GM23338 (cell line): ENCODE measurements at regions not wholly inside any gene's neighbourhood (a gene's known extent, or its start where the extent isn't known, plus 50 kb on each side); places are given as distances from the start of the nearest gene placed in this dataset.

Source experiments
- ATAC-seq: fragments of 200-7000 bp; cut with Tn5 transposase; 3 replicates; pipeline ENCODE4 v1.9.1; 2020
- DNase-seq: peaks from one replicate; pipeline ENCODE4 v3.0.0-alpha.2; 2015; ENCODE audit warnings: low spot score
- H2AFZ ChIP-seq: fragments of 200-600 bp; sonication (generic); 2 replicates; pipeline ENCODE4 v1.8.0; 2016; ENCODE audit warnings: antibody characterized with exemption, mild to moderate bottlenecking, moderate library complexity
- H3F3A ChIP-seq: fragments of 200-600 bp; sonication (generic); replicated peaks from 2 replicates; pipeline ENCODE4 v1.8.0; 2017; ENCODE audit warnings: antibody characterized with exemption, mixed run types, low read depth
- H3K27ac ChIP-seq: fragments of 200-600 bp; sonication (generic); 2 replicates; pipeline ENCODE4 v1.6.1; 2016; ENCODE audit warnings: low read depth
- H3K27me3 ChIP-seq: fragments of 200-600 bp; sonication (generic); 2 replicates; pipeline ENCODE4 v1.8.0; 2016; ENCODE audit warnings: mild to moderate bottlenecking, mixed run types, moderate library complexity; ENCODE audit not compliant: insufficient read depth
- H3K36me3 ChIP-seq: fragments of 200-600 bp; sonication (generic); 2 replicates; pipeline ENCODE4 v1.8.0; 2016; ENCODE audit warnings: mild to moderate bottlenecking; ENCODE audit not compliant: insufficient read depth
- H3K4me1 ChIP-seq: fragments of 200-600 bp; sonication (generic); 2 replicates; pipeline ENCODE4 v1.8.0; 2016; ENCODE audit warnings: mild to moderate bottlenecking, moderate library complexity; ENCODE audit not compliant: insufficient read depth
- H3K4me2 ChIP-seq: fragments of 200-600 bp; sonication (generic); 2 replicates; pipeline ENCODE4 v1.7.1; 2017; ENCODE audit warnings: mixed run types
- H3K4me3 ChIP-seq: fragments of 200-600 bp; sonication (generic); 2 replicates; pipeline ENCODE4 v1.6.1; 2016; ENCODE audit warnings: mixed run types
- H3K79me2 ChIP-seq: fragments of 200-600 bp; sonication (generic); replicated peaks from 2 replicates; pipeline ENCODE4 v1.8.0; 2017; ENCODE audit warnings: mild to moderate bottlenecking; ENCODE audit not compliant: insufficient read depth
- H3K9me2 ChIP-seq: fragments of 200-600 bp; sonication (generic); 2 replicates; pipeline ENCODE4 v1.8.0; 2017; ENCODE audit not compliant: insufficient read depth
- H4K20me1 ChIP-seq: fragments of 200-600 bp; sonication (generic); replicated peaks from 2 replicates; pipeline ENCODE4 v1.8.0; 2017; ENCODE audit warnings: mild to moderate bottlenecking; ENCODE audit not compliant: insufficient read depth
- H3K27ac Mint-ChIP-seq: 2 replicates; pipeline ENCODE4 v1.8.0; 2020; ENCODE audit warnings: inconsistent platforms, mild to moderate bottlenecking, moderate library complexity, mixed read lengths
- H3K27me3 Mint-ChIP-seq: 3 replicates; pipeline ENCODE4 v1.8.0; 2022; ENCODE audit warnings: low read depth, mild to moderate bottlenecking, moderate library complexity, mixed read lengths, inconsistent platforms; ENCODE audit not compliant: insufficient read depth, poor library complexity
- H3K36me3 Mint-ChIP-seq: 3 replicates; pipeline ENCODE4 v1.8.0; 2021; ENCODE audit warnings: low read depth, mild to moderate bottlenecking, inconsistent platforms, moderate library complexity, mixed read lengths
- H3K4me1 Mint-ChIP-seq: 3 replicates; pipeline ENCODE4 v1.8.0; 2020; ENCODE audit warnings: mild to moderate bottlenecking, inconsistent platforms, mixed read lengths
- H3K4me3 Mint-ChIP-seq: 3 replicates; pipeline ENCODE4 v1.8.0; 2021; ENCODE audit warnings: moderate library complexity, mild to moderate bottlenecking, inconsistent platforms, mixed read lengths
- H3K9me3 Mint-ChIP-seq: 3 replicates; pipeline ENCODE4 v1.8.0; 2020; ENCODE audit warnings: moderate library complexity, mild to moderate bottlenecking, inconsistent platforms, mixed read lengths
- CREB1 ChIP-seq: fragments of 250-450 bp; sonication (Bioruptor Pico); IDR thresholded peaks from 2 replicates; pipeline ENCODE4 v1.5.0; 2020; ENCODE audit warnings: low read depth, mild to moderate bottlenecking, moderate library complexity
- ETS1 ChIP-seq: IDR thresholded peaks from 2 replicates; pipeline ENCODE4 v1.6.1; 2016; ENCODE audit warnings: antibody characterized with exemption
- EZH2 ChIP-seq: fragments of 200-600 bp; sonication (generic); IDR thresholded peaks from one replicate; pipeline ENCODE4 v1.8.0; 2017; ENCODE audit warnings: antibody characterized with exemption, mild to moderate bottlenecking, low read depth; ENCODE audit not compliant: unreplicated experiment
- JUNB ChIP-seq: IDR thresholded peaks from one replicate; pipeline ENCODE4 v1.6.1; 2016; ENCODE audit warnings: antibody characterized with exemption; ENCODE audit not compliant: unreplicated experiment
- ZNF114 ChIP-seq: fragments of 250-450 bp; sonication (Bioruptor Pico); IDR thresholded peaks from 2 replicates; pipeline ENCODE4 v1.5.0; 2020; ENCODE audit warnings: mild to moderate bottlenecking, moderate library complexity
- TF ChIP-seq, protein P1 (sequence below): IDR thresholded peaks from one replicate; pipeline ENCODE4 v1.6.1; 2018; ENCODE audit warnings: antibody characterized with exemption; ENCODE audit not compliant: unreplicated experiment
- TF ChIP-seq, protein P2 (sequence below): fragments of 250-450 bp; sonication (Bioruptor Pico); IDR thresholded peaks from 2 replicates; pipeline ENCODE4 v1.5.0; 2020; ENCODE audit warnings: mild to moderate bottlenecking, moderate library complexity

DNA sequence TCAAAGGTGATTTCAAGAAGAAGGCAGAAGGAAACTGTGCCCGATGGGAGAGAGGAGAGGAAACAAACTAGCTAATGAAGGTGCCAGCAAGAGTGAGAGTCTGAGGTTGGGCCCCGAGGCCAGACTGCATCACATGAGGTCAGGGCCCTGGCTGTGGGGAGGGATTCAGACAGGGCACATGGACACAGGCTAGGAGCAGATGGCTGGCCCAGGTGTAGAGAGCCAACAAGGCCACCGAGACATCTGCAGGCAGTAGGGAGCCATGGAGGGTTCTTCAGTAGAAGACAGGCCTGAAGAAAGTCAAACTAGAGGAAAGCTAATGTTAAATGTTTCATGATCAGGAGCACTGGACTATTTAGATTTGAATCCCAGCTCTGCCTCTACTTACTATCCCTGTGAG, 755.0 kb upstream of the RAB6C start:
- Histone ChIP-seq H4K20me1 (no peaks in the 10 kb centered on the region), H3K79me2 (no peaks in the 10 kb centered on the region), H3K36me3 (no peaks in the 10 kb centered on the region), H3K9me2 (0 out of 2 replicates have a peak, but pooled peaks cover 3% of the 10 kb centered on the region), H2AFZ (no peak overlapping the region), H3K27me3 (no peaks in the 10 kb centered on the region), H3F3A (no peaks in the 10 kb centered on the region), H3K4me1 (no peaks in the 10 kb centered on the region), H3K27ac (no peak overlapping the region), H3K4me2 (no peak overlapping the region), H3K4me3 (no peak overlapping the region)
- Mint-ChIP-seq H3K36me3 (no peaks in the 10 kb centered on the region), H3K27ac (no peak overlapping the region), H3K4me1 (no peaks in the 10 kb centered on the region), H3K9me3 (no peaks in the 10 kb centered on the region), H3K4me3 (no peak overlapping the region), H3K27me3 (no peaks in the 10 kb centered on the region)
- TF ChIP-seq ZNF114 (no peak), CREB1 (CRISPR knock-in tag) (no peak), ETS1 (no peak), JUNB (no peak), EZH2 (no peak)
- TF ChIP-seq, protein P1, sequence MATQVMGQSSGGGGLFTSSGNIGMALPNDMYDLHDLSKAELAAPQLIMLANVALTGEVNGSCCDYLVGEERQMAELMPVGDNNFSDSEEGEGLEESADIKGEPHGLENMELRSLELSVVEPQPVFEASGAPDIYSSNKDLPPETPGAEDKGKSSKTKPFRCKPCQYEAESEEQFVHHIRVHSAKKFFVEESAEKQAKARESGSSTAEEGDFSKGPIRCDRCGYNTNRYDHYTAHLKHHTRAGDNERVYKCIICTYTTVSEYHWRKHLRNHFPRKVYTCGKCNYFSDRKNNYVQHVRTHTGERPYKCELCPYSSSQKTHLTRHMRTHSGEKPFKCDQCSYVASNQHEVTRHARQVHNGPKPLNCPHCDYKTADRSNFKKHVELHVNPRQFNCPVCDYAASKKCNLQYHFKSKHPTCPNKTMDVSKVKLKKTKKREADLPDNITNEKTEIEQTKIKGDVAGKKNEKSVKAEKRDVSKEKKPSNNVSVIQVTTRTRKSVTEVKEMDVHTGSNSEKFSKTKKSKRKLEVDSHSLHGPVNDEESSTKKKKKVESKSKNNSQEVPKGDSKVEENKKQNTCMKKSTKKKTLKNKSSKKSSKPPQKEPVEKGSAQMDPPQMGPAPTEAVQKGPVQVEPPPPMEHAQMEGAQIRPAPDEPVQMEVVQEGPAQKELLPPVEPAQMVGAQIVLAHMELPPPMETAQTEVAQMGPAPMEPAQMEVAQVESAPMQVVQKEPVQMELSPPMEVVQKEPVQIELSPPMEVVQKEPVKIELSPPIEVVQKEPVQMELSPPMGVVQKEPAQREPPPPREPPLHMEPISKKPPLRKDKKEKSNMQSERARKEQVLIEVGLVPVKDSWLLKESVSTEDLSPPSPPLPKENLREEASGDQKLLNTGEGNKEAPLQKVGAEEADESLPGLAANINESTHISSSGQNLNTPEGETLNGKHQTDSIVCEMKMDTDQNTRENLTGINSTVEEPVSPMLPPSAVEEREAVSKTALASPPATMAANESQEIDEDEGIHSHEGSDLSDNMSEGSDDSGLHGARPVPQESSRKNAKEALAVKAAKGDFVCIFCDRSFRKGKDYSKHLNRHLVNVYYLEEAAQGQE = no peak
- TF ChIP-seq, protein P2, sequence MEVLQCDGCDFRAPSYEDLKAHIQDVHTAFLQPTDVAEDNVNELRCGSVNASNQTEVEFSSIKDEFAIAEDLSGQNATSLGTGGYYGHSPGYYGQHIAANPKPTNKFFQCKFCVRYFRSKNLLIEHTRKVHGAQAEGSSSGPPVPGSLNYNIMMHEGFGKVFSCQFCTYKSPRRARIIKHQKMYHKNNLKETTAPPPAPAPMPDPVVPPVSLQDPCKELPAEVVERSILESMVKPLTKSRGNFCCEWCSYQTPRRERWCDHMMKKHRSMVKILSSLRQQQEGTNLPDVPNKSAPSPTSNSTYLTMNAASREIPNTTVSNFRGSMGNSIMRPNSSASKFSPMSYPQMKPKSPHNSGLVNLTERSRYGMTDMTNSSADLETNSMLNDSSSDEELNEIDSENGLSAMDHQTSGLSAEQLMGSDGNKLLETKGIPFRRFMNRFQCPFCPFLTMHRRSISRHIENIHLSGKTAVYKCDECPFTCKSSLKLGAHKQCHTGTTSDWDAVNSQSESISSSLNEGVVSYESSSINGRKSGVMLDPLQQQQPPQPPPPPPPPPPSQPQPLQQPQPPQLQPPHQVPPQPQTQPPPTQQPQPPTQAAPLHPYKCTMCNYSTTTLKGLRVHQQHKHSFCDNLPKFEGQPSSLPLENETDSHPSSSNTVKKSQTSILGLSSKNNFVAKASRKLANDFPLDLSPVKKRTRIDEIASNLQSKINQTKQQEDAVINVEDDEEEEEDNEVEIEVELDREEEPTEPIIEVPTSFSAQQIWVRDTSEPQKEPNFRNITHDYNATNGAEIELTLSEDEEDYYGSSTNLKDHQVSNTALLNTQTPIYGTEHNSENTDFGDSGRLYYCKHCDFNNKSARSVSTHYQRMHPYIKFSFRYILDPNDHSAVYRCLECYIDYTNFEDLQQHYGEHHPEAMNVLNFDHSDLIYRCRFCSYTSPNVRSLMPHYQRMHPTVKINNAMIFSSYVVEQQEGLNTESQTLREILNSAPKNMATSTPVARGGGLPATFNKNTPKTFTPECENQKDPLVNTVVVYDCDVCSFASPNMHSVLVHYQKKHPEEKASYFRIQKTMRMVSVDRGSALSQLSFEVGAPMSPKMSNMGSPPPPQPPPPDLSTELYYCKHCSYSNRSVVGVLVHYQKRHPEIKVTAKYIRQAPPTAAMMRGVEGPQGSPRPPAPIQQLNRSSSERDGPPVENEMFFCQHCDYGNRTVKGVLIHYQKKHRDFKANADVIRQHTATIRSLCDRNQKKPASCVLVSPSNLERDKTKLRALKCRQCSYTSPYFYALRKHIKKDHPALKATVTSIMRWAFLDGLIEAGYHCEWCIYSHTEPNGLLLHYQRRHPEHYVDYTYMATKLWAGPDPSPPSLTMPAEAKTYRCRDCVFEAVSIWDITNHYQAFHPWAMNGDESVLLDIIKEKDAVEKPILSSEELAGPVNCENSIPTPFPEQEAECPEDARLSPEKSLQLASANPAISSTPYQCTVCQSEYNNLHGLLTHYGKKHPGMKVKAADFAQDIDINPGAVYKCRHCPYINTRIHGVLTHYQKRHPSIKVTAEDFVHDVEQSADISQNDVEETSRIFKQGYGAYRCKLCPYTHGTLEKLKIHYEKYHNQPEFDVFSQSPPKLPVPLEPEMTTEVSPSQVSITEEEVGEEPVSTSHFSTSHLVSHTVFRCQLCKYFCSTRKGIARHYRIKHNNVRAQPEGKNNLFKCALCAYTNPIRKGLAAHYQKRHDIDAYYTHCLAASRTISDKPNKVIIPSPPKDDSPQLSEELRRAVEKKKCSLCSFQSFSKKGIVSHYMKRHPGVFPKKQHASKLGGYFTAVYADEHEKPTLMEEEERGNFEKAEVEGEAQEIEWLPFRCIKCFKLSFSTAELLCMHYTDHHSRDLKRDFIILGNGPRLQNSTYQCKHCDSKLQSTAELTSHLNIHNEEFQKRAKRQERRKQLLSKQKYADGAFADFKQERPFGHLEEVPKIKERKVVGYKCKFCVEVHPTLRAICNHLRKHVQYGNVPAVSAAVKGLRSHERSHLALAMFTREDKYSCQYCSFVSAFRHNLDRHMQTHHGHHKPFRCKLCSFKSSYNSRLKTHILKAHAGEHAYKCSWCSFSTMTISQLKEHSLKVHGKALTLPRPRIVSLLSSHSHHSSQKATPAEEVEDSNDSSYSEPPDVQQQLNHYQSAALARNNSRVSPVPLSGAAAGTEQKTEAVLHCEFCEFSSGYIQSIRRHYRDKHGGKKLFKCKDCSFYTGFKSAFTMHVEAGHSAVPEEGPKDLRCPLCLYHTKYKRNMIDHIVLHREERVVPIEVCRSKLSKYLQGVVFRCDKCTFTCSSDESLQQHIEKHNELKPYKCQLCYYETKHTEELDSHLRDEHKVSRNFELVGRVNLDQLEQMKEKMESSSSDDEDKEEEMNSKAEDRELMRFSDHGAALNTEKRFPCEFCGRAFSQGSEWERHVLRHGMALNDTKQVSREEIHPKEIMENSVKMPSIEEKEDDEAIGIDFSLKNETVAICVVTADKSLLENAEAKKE = no peak
- DNase-seq = no peak
- no peak for ATAC-seq
